ENCODE measurements at regions not wholly inside any gene's neighbourhood (a gene's known extent, or its start where the extent isn't known, plus 50 kb on each side); places are given as distances from the start of the nearest gene placed in this dataset.

DNA sequence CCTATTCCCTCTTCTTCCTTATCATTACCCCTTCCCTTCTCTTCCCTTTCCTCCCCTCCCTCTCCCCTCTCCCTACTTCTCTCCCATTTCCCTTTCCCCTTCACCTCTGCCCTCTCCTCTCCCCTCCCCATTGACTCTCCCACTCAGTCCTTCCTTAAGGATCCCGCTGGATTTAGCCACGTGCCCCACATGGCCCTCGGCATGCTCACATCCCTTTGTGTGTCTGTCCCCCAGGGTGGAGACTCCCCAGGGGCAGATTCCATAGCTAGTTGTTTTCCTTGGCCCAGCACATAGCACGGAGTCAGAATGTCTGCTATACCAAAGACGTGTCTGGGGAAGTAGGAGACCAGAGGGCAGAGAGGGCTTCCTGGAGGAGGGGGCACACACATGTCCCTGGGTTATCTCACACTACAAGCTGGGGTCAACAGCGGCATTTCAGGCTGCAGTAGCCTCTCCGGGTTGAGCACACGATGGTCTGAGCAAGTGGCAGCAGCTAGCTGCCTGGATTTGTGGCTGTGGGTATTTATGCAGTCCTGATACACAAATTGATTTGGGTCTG is 487.0 kb downstream of the TBC1D22A start:
- Histone ChIP-seq H3K9me2 (replicated peaks; ENCODE audit: control insufficient read depth, low read length) (no peaks in the 10 kb centered on the region), H3K79me2 (ENCODE audit: control insufficient read depth, low read length) (no peaks in the 10 kb centered on the region), H3K4me3 (ENCODE audit: low read length) (no peak overlapping the region), H3K4me1 (ENCODE audit: control insufficient read depth, low read length) (no peaks in the 10 kb centered on the region), H3K4me2 (ENCODE audit: low read length) (no peak overlapping the region), H3F3A (ENCODE audit: control insufficient read depth, insufficient read depth) (no peaks in the 10 kb centered on the region), H3K36me3 (ENCODE audit: control insufficient read depth, low read length) (no peaks in the 10 kb centered on the region), H4K20me1 (ENCODE audit: control insufficient read depth, insufficient read depth, low read depth, low read length) (no peaks in the 10 kb centered on the region), H3K27ac (ENCODE audit: low read depth, low read length) (no peak overlapping the region), H3K9me3 (ENCODE audit: control insufficient read depth, insufficient read depth, low read length) (no peaks in the 10 kb centered on the region), H3K27me3 (ENCODE audit: control insufficient read depth, low read length) (no peaks in the 10 kb centered on the region)
- TF ChIP-seq EZH2phosphoT487 (IDR thresholded peaks at IDR 0.05; ENCODE audit: borderline replicate concordance, low read length) (no peak), CTCF (IDR thresholded peaks at IDR 0.05; ENCODE audit: low read depth, low read length, poor library complexity, severe bottlenecking) (no peak)

GRCh38 chr22:47248925-47249324 is 486.5 kb downstream of the TBC1D22A start:
- no peaks in the 10 kb centered on the region for H4K20me1 ChIP-seq (ENCODE audit: control insufficient read depth, insufficient read depth, low read depth, low read length)
- H3K9me2 ChIP-seq (replicated peaks; ENCODE audit: control insufficient read depth, low read length), result no peaks in the 10 kb centered on the region
- H3K4me3 ChIP-seq (ENCODE audit: low read length), result no peak overlapping the region
- no peak overlapping the region for H3K27ac ChIP-seq (ENCODE audit: low read depth, low read length)
- no peaks in the 10 kb centered on the region for H3K79me2 ChIP-seq (ENCODE audit: control insufficient read depth, low read length)
- no peaks in the 10 kb centered on the region for H3K36me3 ChIP-seq (ENCODE audit: control insufficient read depth, low read length)
- H3F3A ChIP-seq (ENCODE audit: control insufficient read depth, insufficient read depth), result no peaks in the 10 kb centered on the region
- no peaks in the 10 kb centered on the region for H3K9me3 ChIP-seq (ENCODE audit: control insufficient read depth, insufficient read depth, low read length)
- TF ChIP-seq CTCF (IDR thresholded peaks at IDR 0.05; ENCODE audit: low read depth, low read length, poor library complexity, severe bottlenecking), result no peak
- no peak for TF ChIP-seq EZH2phosphoT487 (IDR thresholded peaks at IDR 0.05; ENCODE audit: borderline replicate concordance, low read length)
- H3K27me3 ChIP-seq (ENCODE audit: control insufficient read depth, low read length), result no peaks in the 10 kb centered on the region
- no peaks in the 10 kb centered on the region for H3K4me1 ChIP-seq (ENCODE audit: control insufficient read depth, low read length)
- H3K4me2 ChIP-seq (ENCODE audit: low read length), result no peak overlapping the region

- H3K4me2 ChIP-seq (ENCODE audit: low read length), result no peak overlapping the region
- no peaks in the 10 kb centered on the region for H3K36me3 ChIP-seq (ENCODE audit: control insufficient read depth, low read length)
- no peaks in the 10 kb centered on the region for H3K4me1 ChIP-seq (ENCODE audit: control insufficient read depth, low read length)
- no peaks in the 10 kb centered on the region for H3K9me3 ChIP-seq (ENCODE audit: control insufficient read depth, insufficient read depth, low read length)
- no peak overlapping the region for H3K4me3 ChIP-seq (ENCODE audit: low read length)
- H3F3A ChIP-seq (ENCODE audit: control insufficient read depth, insufficient read depth), result no peaks in the 10 kb centered on the region
- H3K9me2 ChIP-seq (replicated peaks; ENCODE audit: control insufficient read depth, low read length), result no peaks in the 10 kb centered on the region
- H3K27me3 ChIP-seq (ENCODE audit: control insufficient read depth, low read length), result no peaks in the 10 kb centered on the region
- no peaks in the 10 kb centered on the region for H3K79me2 ChIP-seq (ENCODE audit: control insufficient read depth, low read length)
- H3K27ac ChIP-seq (ENCODE audit: low read depth, low read length), result no peak overlapping the region
- no peaks in the 10 kb centered on the region for H4K20me1 ChIP-seq (ENCODE audit: control insufficient read depth, insufficient read depth, low read depth, low read length)
- TF ChIP-seq CTCF (IDR thresholded peaks at IDR 0.05; ENCODE audit: low read depth, low read length, poor library complexity, severe bottlenecking) (no peak), EZH2phosphoT487 (IDR thresholded peaks at IDR 0.05; ENCODE audit: borderline replicate concordance, low read length) (no peak)
These were observed 485.3 kb downstream of the TBC1D22A start for GRCh38 chr22:47247579-47248240.
